ENCODE measurements at regions not wholly inside any gene's neighbourhood (a gene's known extent, or its start where the extent isn't known, plus 50 kb on each side); places are given as distances from the start of the nearest gene placed in this dataset.

- Histone ChIP-seq H3K79me2 (ENCODE audit: insufficient read depth, low read length) (no peaks in the 10 kb centered on the region), H3K9me3 (ENCODE audit: insufficient read depth, low read depth, low read length) (peaks cover 14% of the 10 kb centered on the region; the same call in 1 of the 2 replicates), H3F3A (ENCODE audit: low read depth) (no peaks in the 10 kb centered on the region), H3K4me2 (ENCODE audit: low read depth, low read length, poor library complexity, severe bottlenecking) (no peak overlapping the region), H3K9ac (ENCODE audit: low read depth, low read length, poor library complexity, severe bottlenecking) (no peak overlapping the region), H3K4me3 (ENCODE audit: low read length, poor library complexity, severe bottlenecking) (no peak overlapping the region), H3K4me1 (ENCODE audit: insufficient read depth, low read length, poor library complexity, severe bottlenecking) (no peaks in the 10 kb centered on the region), H4K20me1 (ENCODE audit: insufficient read depth, low read length, poor library complexity, severe bottlenecking) (no peaks in the 10 kb centered on the region), H2AFZ (ENCODE audit: low read length) (no peak overlapping the region), H3K36me3 (ENCODE audit: insufficient read depth, low read length) (no peaks in the 10 kb centered on the region), H3K9me2 (replicated peaks; ENCODE audit: low read depth, low read length) (no peaks in the 10 kb centered on the region), H3K27me3 (ENCODE audit: insufficient read depth, low read length, poor library complexity, severe bottlenecking) (no peaks in the 10 kb centered on the region)
- TF ChIP-seq EZH2phosphoT487 (IDR thresholded peaks at IDR 0.05; ENCODE audit: borderline replicate concordance): no peak
- TF ChIP-seq CTCF (conservative IDR thresholded peaks at IDR 0.05; ENCODE audit: low read length): no peak
These were observed 156.9 kb downstream of the RASSF9 start for GRCh38 chr12:85679296-85679695.

- no peaks in the 10 kb centered on the region for H3K9me2 ChIP-seq (replicated peaks; ENCODE audit: low read depth, low read length)
- no peak for TF ChIP-seq EZH2phosphoT487 (IDR thresholded peaks at IDR 0.05; ENCODE audit: borderline replicate concordance)
- no peak for TF ChIP-seq CTCF (conservative IDR thresholded peaks at IDR 0.05; ENCODE audit: low read length)
- no peaks in the 10 kb centered on the region for H4K20me1 ChIP-seq (ENCODE audit: insufficient read depth, low read length, poor library complexity, severe bottlenecking)
- no peaks in the 10 kb centered on the region for H3F3A ChIP-seq (ENCODE audit: low read depth)
- H3K4me1 ChIP-seq (ENCODE audit: insufficient read depth, low read length, poor library complexity, severe bottlenecking): no peaks in the 10 kb centered on the region
- H3K9ac ChIP-seq (ENCODE audit: low read depth, low read length, poor library complexity, severe bottlenecking): no peak overlapping the region
- no peaks in the 10 kb centered on the region for H3K36me3 ChIP-seq (ENCODE audit: insufficient read depth, low read length)
- H2AFZ ChIP-seq (ENCODE audit: low read length): no peak overlapping the region
- H3K4me3 ChIP-seq (ENCODE audit: low read length, poor library complexity, severe bottlenecking): no peak overlapping the region
- H3K27me3 ChIP-seq (ENCODE audit: insufficient read depth, low read length, poor library complexity, severe bottlenecking): no peaks in the 10 kb centered on the region
- peaks cover 14% of the 10 kb centered on the region; the same call in 1 of the 2 replicates for H3K9me3 ChIP-seq (ENCODE audit: insufficient read depth, low read depth, low read length)
- H3K4me2 ChIP-seq (ENCODE audit: low read depth, low read length, poor library complexity, severe bottlenecking): no peak overlapping the region
- no peaks in the 10 kb centered on the region for H3K79me2 ChIP-seq (ENCODE audit: insufficient read depth, low read length)
These were observed 155.3 kb downstream of the RASSF9 start for GRCh38 chr12:85680881-85681280.

- Histone ChIP-seq H3F3A (ENCODE audit: low read depth) (no peaks in the 10 kb centered on the region), H3K4me1 (ENCODE audit: insufficient read depth, low read length, poor library complexity, severe bottlenecking) (no peaks in the 10 kb centered on the region), H3K9me3 (ENCODE audit: insufficient read depth, low read depth, low read length) (peaks cover 14% of the 10 kb centered on the region; the same call in 1 of the 2 replicates), H3K4me3 (ENCODE audit: low read length, poor library complexity, severe bottlenecking) (no peak overlapping the region), H3K27me3 (ENCODE audit: insufficient read depth, low read length, poor library complexity, severe bottlenecking) (no peaks in the 10 kb centered on the region), H2AFZ (ENCODE audit: low read length) (no peak overlapping the region), H3K9me2 (replicated peaks; ENCODE audit: low read depth, low read length) (no peaks in the 10 kb centered on the region), H3K9ac (ENCODE audit: low read depth, low read length, poor library complexity, severe bottlenecking) (no peak overlapping the region), H3K36me3 (ENCODE audit: insufficient read depth, low read length) (no peaks in the 10 kb centered on the region), H3K79me2 (ENCODE audit: insufficient read depth, low read length) (no peaks in the 10 kb centered on the region), H4K20me1 (ENCODE audit: insufficient read depth, low read length, poor library complexity, severe bottlenecking) (no peaks in the 10 kb centered on the region), H3K4me2 (ENCODE audit: low read depth, low read length, poor library complexity, severe bottlenecking) (no peak overlapping the region)
- TF ChIP-seq EZH2phosphoT487 (IDR thresholded peaks at IDR 0.05; ENCODE audit: borderline replicate concordance): no peak
- no peak for TF ChIP-seq CTCF (conservative IDR thresholded peaks at IDR 0.05; ENCODE audit: low read length)
These were observed 154.9 kb downstream of the RASSF9 start for GRCh38 chr12:85681333-85681732.

All from Loucy (cell line).